Stimulated activated CD4-positive, alpha-beta T cell treated with anti-CD3 and anti-CD28 coated beads, Interleukin-1b, Interleukin-23, amount 100 ng/mL, for 24 hours (primary cell): ENCODE measurements at regions not wholly inside any gene's neighbourhood (a gene's known extent, or its start where the extent isn't known, plus 50 kb on each side); places are given as distances from the start of the nearest gene placed in this dataset.

ENCODE experiments used
- DNase-seq, 4 experiments: peaks; one replicate each; pipeline ENCODE4 v3.0.0-alpha.2; 2020; ENCODE audit warnings: low read depth in 4 of 4, low spot score in 1 of 4

GRCh38 chr4:178738026-178738425 lies 1295.8 kb upstream of the AGA start:
- no peak for DNase-seq

GRCh38 chr4:178745203-178745602 lies 1303.0 kb upstream of the AGA start:
- DNase-seq = no peak

- DNase-seq = no peak
Observed at GRCh38 chr4:178752954-178753525, 1310.8 kb upstream of the AGA start.

GRCh38 chr4:178778496-178778895 lies 1336.3 kb upstream of the AGA start:
- DNase-seq = no peak

- DNase-seq = no peak
Observed at GRCh38 chr4:178781779-178782178, 1339.5 kb upstream of the AGA start.

GRCh38 chr4:178784491-178784890 lies 1342.3 kb upstream of the AGA start:
- DNase-seq = no peak

GRCh38 chr4:178789279-178789678 lies 1347.0 kb upstream of the AGA start:
- no peak for DNase-seq

- DNase-seq = no peak
Observed at GRCh38 chr4:178799204-178799603, 1357.0 kb upstream of the AGA start.

GRCh38 chr4:178808106-178808505 lies 1365.9 kb upstream of the AGA start:
- no peak for DNase-seq

GRCh38 chr4:178809921-178810320 lies 1367.7 kb upstream of the AGA start:
- no peak for DNase-seq

- DNase-seq = no peak
Observed at GRCh38 chr4:178811356-178811755, 1369.1 kb upstream of the AGA start.

GRCh38 chr4:178812866-178813265 lies 1370.6 kb upstream of the AGA start:
- no peak for DNase-seq

GRCh38 chr4:178814908-178815307 lies 1372.7 kb upstream of the AGA start:
- no peak for DNase-seq

GRCh38 chr4:178823673-178824295 lies 1381.5 kb upstream of the AGA start:
- DNase-seq = no peak

- DNase-seq = no peak
Observed at GRCh38 chr4:178836865-178837264, 1394.6 kb upstream of the AGA start.

- no peak for DNase-seq
Observed at GRCh38 chr4:178838776-178839175, 1396.5 kb upstream of the AGA start.

GRCh38 chr4:178856139-178856800 lies 1414.0 kb upstream of the AGA start:
- no peak for DNase-seq

GRCh38 chr4:178871476-178871875 lies 1429.2 kb upstream of the AGA start:
- no peak for DNase-seq

- no peak for DNase-seq
Observed at GRCh38 chr4:178881937-178882336, 1439.7 kb upstream of the AGA start.

GRCh38 chr4:178894126-178894525 lies 1451.9 kb upstream of the AGA start:
- DNase-seq = no peak

GRCh38 chr4:178899084-178899483 lies 1456.8 kb upstream of the AGA start:
- DNase-seq = no peak

- no peak for DNase-seq
Observed at GRCh38 chr4:178917756-178918155, 1475.5 kb upstream of the AGA start.

- DNase-seq = no peak
Observed at GRCh38 chr4:178937130-178937529, 1494.9 kb upstream of the AGA start.
